ENCODE measurements at regions not wholly inside any gene's neighbourhood (a gene's known extent, or its start where the extent isn't known, plus 50 kb on each side); places are given as distances from the start of the nearest gene placed in this dataset. TPM values are rescaled to one million over a fixed set of nuclear protein-coding genes. Genes with fewer than 3 reads are reported as not detected.

DNA sequence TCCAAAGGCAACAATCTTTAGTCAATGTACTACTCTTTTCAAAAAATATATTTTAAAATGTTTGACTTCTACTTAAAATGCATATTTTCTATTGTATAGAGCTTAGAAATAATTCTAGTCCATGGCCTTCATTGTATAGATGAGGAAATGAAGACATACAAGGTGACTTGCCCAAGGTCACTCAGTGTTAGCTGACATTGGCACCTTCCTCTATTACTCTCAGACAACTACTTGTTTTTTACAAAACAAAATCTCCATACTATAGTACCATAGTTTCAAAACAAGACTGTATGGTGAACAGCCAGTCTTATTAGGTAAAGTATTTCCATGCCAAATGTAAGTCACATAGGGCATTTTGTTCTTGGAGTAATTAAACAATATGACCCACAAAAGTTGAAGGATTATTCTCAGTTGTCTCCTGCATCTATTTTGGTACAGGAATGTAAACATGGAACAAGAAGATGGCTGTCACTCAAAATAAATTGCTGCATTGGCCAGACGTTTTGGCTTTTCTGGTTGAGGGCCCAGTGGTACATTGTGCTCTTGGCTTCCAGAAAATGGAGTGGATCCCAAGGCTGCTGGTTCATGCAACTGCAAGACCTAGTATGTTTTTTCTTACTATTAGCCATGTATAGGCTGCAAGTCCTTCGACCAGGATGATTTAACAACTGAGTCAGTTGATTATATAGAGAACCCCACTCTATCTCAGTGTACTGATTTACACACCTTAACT lies 54.3 kb upstream of the NOX3 start:
- no peak for DNase-seq

DNA sequence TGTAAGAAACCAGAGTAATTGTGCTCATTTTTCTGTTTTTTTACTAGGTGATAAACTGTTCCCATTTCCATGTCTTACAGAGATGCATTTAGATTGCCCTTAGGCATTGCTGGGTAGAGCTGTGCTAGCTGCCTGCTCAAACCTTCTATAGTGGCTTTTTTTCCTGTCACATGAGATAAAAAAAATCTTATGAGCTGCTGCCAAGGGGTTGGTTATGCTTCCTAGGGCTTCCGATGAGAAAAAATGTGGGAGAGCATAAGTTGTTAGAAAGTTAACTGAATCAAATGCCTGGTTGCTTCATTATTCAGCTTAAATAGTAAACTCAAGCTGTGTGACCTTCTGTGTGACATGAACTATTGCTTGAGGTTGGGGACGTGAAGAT lies 50.0 kb upstream of the NOX3 start:
- DNase-seq = no peak

Small RNA genes in the stretch of these regions (small RNA-seq; reads per million reads assigned to genes)
- gene MIR1202 (not detected), gene RNU7-152P (not detected), gene SNORD28B (0.09 reads per million)

Measured in occipital lobe (tissue), 2 donors.